ENCODE measurements at regions not wholly inside any gene's neighbourhood (a gene's known extent, or its start where the extent isn't known, plus 50 kb on each side); places are given as distances from the start of the nearest gene placed in this dataset.

- Histone ChIP-seq H3K9me3 (ENCODE audit: low read length) (no peaks in the 10 kb centered on the region), H3K9me2 (ENCODE audit: low read depth, low read length) (no peaks in the 10 kb centered on the region), H2AFZ (ENCODE audit: low read length) (no peak overlapping the region), H3K36me3 (ENCODE audit: insufficient read depth, low read length) (no peaks in the 10 kb centered on the region), H3K27ac (ENCODE audit: low read depth, low read length, poor library complexity, severe bottlenecking) (no peak overlapping the region), H4K20me1 (ENCODE audit: insufficient read depth, low read length) (no peaks in the 10 kb centered on the region), H3K27me3 (ENCODE audit: insufficient read depth, low read length) (no peaks in the 10 kb centered on the region), H3K4me1 (ENCODE audit: insufficient read depth, low read length, severe bottlenecking) (no peaks in the 10 kb centered on the region), H3K4me2 (ENCODE audit: low read length) (no peak overlapping the region), H3F3A (ENCODE audit: insufficient read depth, low read length) (no peaks in the 10 kb centered on the region), H3K4me3 (ENCODE audit: low read depth, low read length, poor library complexity, severe bottlenecking) (no peak overlapping the region), H3K9ac (ENCODE audit: low read length) (no peak overlapping the region), H3K79me2 (ENCODE audit: insufficient read depth, low read length) (no peaks in the 10 kb centered on the region)
- TF ChIP-seq CTCF (IDR thresholded peaks at IDR 0.05; ENCODE audit: low read length) (no peak), EZH2 (IDR thresholded peaks at IDR 0.05; ENCODE audit: borderline replicate concordance, low read length) (no peak)
Measured at GRCh38 chr10:60719721-60720120, 58.6 kb upstream of the CDK1 start.

GRCh38 chr10:60718886-60719285, 59.4 kb upstream of the CDK1 start:
- Histone ChIP-seq H3K9me3 (ENCODE audit: low read length) (no peaks in the 10 kb centered on the region), H2AFZ (ENCODE audit: low read length) (no peak overlapping the region), H3K36me3 (ENCODE audit: insufficient read depth, low read length) (no peaks in the 10 kb centered on the region), H3K4me3 (ENCODE audit: low read depth, low read length, poor library complexity, severe bottlenecking) (no peak overlapping the region), H3K79me2 (ENCODE audit: insufficient read depth, low read length) (no peaks in the 10 kb centered on the region), H3K9ac (ENCODE audit: low read length) (no peak overlapping the region), H3F3A (ENCODE audit: insufficient read depth, low read length) (no peaks in the 10 kb centered on the region), H3K27ac (ENCODE audit: low read depth, low read length, poor library complexity, severe bottlenecking) (no peak overlapping the region), H3K4me1 (ENCODE audit: insufficient read depth, low read length, severe bottlenecking) (no peaks in the 10 kb centered on the region), H3K9me2 (ENCODE audit: low read depth, low read length) (no peaks in the 10 kb centered on the region), H3K4me2 (ENCODE audit: low read length) (no peak overlapping the region), H4K20me1 (ENCODE audit: insufficient read depth, low read length) (no peaks in the 10 kb centered on the region), H3K27me3 (ENCODE audit: insufficient read depth, low read length) (no peaks in the 10 kb centered on the region)
- no peak for TF ChIP-seq EZH2 (IDR thresholded peaks at IDR 0.05; ENCODE audit: borderline replicate concordance, low read length)
- no peak for TF ChIP-seq CTCF (IDR thresholded peaks at IDR 0.05; ENCODE audit: low read length)

GRCh38 chr10:60717852-60718251, 60.4 kb upstream of the CDK1 start:
- H3K27ac ChIP-seq (ENCODE audit: low read depth, low read length, poor library complexity, severe bottlenecking): no peak overlapping the region
- H3K9me3 ChIP-seq (ENCODE audit: low read length): no peaks in the 10 kb centered on the region
- H3K9me2 ChIP-seq (ENCODE audit: low read depth, low read length): no peaks in the 10 kb centered on the region

More at GRCh38 chr10:60717852-60718251, 60.4 kb upstream of the CDK1 start:
- no peak overlapping the region for H3K4me2 ChIP-seq (ENCODE audit: low read length)
- no peak overlapping the region for H3K4me3 ChIP-seq (ENCODE audit: low read depth, low read length, poor library complexity, severe bottlenecking)
- H3F3A ChIP-seq (ENCODE audit: insufficient read depth, low read length): no peaks in the 10 kb centered on the region
- no peaks in the 10 kb centered on the region for H4K20me1 ChIP-seq (ENCODE audit: insufficient read depth, low read length)
- no peak overlapping the region for H3K9ac ChIP-seq (ENCODE audit: low read length)
- H3K4me1 ChIP-seq (ENCODE audit: insufficient read depth, low read length, severe bottlenecking): no peaks in the 10 kb centered on the region
- TF ChIP-seq CTCF (IDR thresholded peaks at IDR 0.05; ENCODE audit: low read length) (no peak), EZH2 (IDR thresholded peaks at IDR 0.05; ENCODE audit: borderline replicate concordance, low read length) (no peak)
- no peaks in the 10 kb centered on the region for H3K36me3 ChIP-seq (ENCODE audit: insufficient read depth, low read length)
- H3K79me2 ChIP-seq (ENCODE audit: insufficient read depth, low read length): no peaks in the 10 kb centered on the region
- no peaks in the 10 kb centered on the region for H3K27me3 ChIP-seq (ENCODE audit: insufficient read depth, low read length)
- H2AFZ ChIP-seq (ENCODE audit: low read length): no peak overlapping the region
